H9 (cell line): ENCODE measurements at regions not wholly inside any gene's neighbourhood (a gene's known extent, or its start where the extent isn't known, plus 50 kb on each side); places are given as distances from the start of the nearest gene placed in this dataset.

Source experiments
- DNase-seq: peaks from one replicate; pipeline ENCODE4 v3.0.0-alpha.2; 2017
- H2AFZ ChIP-seq: one replicate; pipeline ENCODE4 v1.6.1; 2013; ENCODE audit warnings: mild to moderate bottlenecking, low read length, control low read depth, moderate library complexity
- H2AK5ac ChIP-seq: 2 replicates; pipeline ENCODE4 v1.6.1; 2013; ENCODE audit warnings: low read length, control low read depth, mixed read lengths; ENCODE audit not compliant: insufficient read length
- H2BK120ac ChIP-seq: one replicate; pipeline ENCODE4 v1.6.1; 2013; ENCODE audit warnings: low read depth, mild to moderate bottlenecking, low read length, control low read depth, inconsistent platforms; ENCODE audit not compliant: poor library complexity, severe bottlenecking
- H2BK12ac ChIP-seq: 2 replicates; pipeline ENCODE4 v1.6.1; 2013; ENCODE audit warnings: low read length, control low read depth, mixed read lengths, low read depth; ENCODE audit not compliant: insufficient read length
- H2BK15ac ChIP-seq: 2 replicates; pipeline ENCODE4 v1.6.1; 2013; ENCODE audit warnings: low read depth, low read length, control low read depth
- H2BK20ac ChIP-seq: one replicate; pipeline ENCODE4 v1.6.1; 2013; ENCODE audit warnings: low read depth, mild to moderate bottlenecking, low read length, control low read depth, inconsistent platforms; ENCODE audit not compliant: poor library complexity, severe bottlenecking
- H2BK5ac ChIP-seq: 2 replicates; pipeline ENCODE4 v1.6.1; 2013; ENCODE audit warnings: low read length, control low read depth, mixed read lengths; ENCODE audit not compliant: insufficient read length
- H3K14ac ChIP-seq: 2 replicates; pipeline ENCODE4 v1.6.1; 2013; ENCODE audit warnings: low read length, control low read depth; ENCODE audit not compliant: insufficient read depth
- H3K18ac ChIP-seq: 2 replicates; pipeline ENCODE4 v1.6.1; 2013; ENCODE audit warnings: low read depth, mild to moderate bottlenecking, mixed read lengths, low read length, control low read depth; ENCODE audit not compliant: insufficient read length
- H3K23ac ChIP-seq: 2 replicates; pipeline ENCODE4 v1.6.1; 2013; ENCODE audit warnings: low read length, control low read depth, mixed read lengths, low read depth; ENCODE audit not compliant: insufficient read length
- H3K23me2 ChIP-seq: 2 replicates; pipeline ENCODE4 v1.6.1; 2013; ENCODE audit warnings: low read depth, mild to moderate bottlenecking, mixed read lengths, low read length, control low read depth; ENCODE audit not compliant: insufficient read length, poor library complexity, severe bottlenecking
- H3K27ac ChIP-seq: 2 replicates; pipeline ENCODE4 v1.5.1; 2013; ENCODE audit warnings: low read length, control low read depth, mixed read lengths, low read depth; ENCODE audit not compliant: insufficient read length
- H3K27me3 ChIP-seq: 2 replicates; pipeline ENCODE4 v1.6.1; 2013; ENCODE audit warnings: low read length, control low read depth, inconsistent platforms; ENCODE audit not compliant: insufficient read depth
- H3K4ac ChIP-seq: 2 replicates; pipeline ENCODE4 v1.6.1; 2013; ENCODE audit warnings: low read depth, mild to moderate bottlenecking, control low read depth, inconsistent platforms, low read length, moderate library complexity
- H3K4me1 ChIP-seq: 2 replicates; pipeline ENCODE4 v1.6.1; 2013; ENCODE audit warnings: low read length, control low read depth, inconsistent platforms; ENCODE audit not compliant: insufficient read depth
- H3K4me2 ChIP-seq: 2 replicates; pipeline ENCODE4 v1.6.1; 2013; ENCODE audit warnings: low read length, control low read depth, mixed read lengths; ENCODE audit not compliant: insufficient read length, insufficient read depth
- H3K56ac ChIP-seq: 2 replicates; pipeline ENCODE4 v1.6.1; 2013; ENCODE audit warnings: low read depth, mild to moderate bottlenecking, mixed read lengths, low read length, control low read depth; ENCODE audit not compliant: insufficient read length
- H3K79me1 ChIP-seq: 2 replicates; pipeline ENCODE4 v1.6.1; 2013; ENCODE audit warnings: low read depth, mild to moderate bottlenecking, moderate library complexity, low read length, control low read depth, inconsistent platforms; ENCODE audit not compliant: insufficient read depth, poor library complexity, severe bottlenecking
- H3K79me2 ChIP-seq: 2 replicates; pipeline ENCODE4 v1.6.1; 2013; ENCODE audit warnings: low read length, control low read depth, inconsistent platforms; ENCODE audit not compliant: insufficient read depth
- H3K9ac ChIP-seq: 2 replicates; pipeline ENCODE4 v1.6.1; 2013; ENCODE audit warnings: low read length, control low read depth, mixed read lengths; ENCODE audit not compliant: insufficient read length; ENCODE audit errors: extremely low read depth
- H3K9me3 ChIP-seq: one replicate; pipeline ENCODE4 v1.6.1; 2013; ENCODE audit warnings: low read depth, low read length, inconsistent platforms; ENCODE audit not compliant: control insufficient read depth
- H3T11ph ChIP-seq: one replicate; pipeline ENCODE4 v1.6.1; 2013; ENCODE audit warnings: mild to moderate bottlenecking, low read length, control low read depth, inconsistent platforms
- H4K20me1 ChIP-seq: one replicate; pipeline ENCODE4 v1.6.1; 2013; ENCODE audit not compliant: control insufficient read depth, insufficient read length, insufficient read depth
- H4K5ac ChIP-seq: 2 replicates; pipeline ENCODE4 v1.6.1; 2013; ENCODE audit warnings: low read depth, mild to moderate bottlenecking, mixed read lengths, low read length, control low read depth; ENCODE audit not compliant: insufficient read length
- H4K8ac ChIP-seq: replicated peaks from 2 replicates; pipeline ENCODE4 v1.6.1; 2013; ENCODE audit warnings: low read length, control low read depth, mixed read lengths, low read depth; ENCODE audit not compliant: insufficient read length
- H4K91ac ChIP-seq: 2 replicates; pipeline ENCODE4 v1.6.1; 2013; ENCODE audit warnings: low read depth, mild to moderate bottlenecking, moderate library complexity, mixed read lengths, low read length, control low read depth; ENCODE audit not compliant: insufficient read length
- H3K27ac Mint-ChIP-seq, 3 experiments: 2 replicates in 2 of 3; 3 replicates in 1 of 3; pipeline ENCODE4 v1.8.0; 2020 to 2021; ENCODE audit warnings: mixed read lengths in 3 of 3, mild to moderate bottlenecking in 1 of 3, moderate library complexity in 1 of 3
- H3K27me3 Mint-ChIP-seq: 2 replicates; pipeline ENCODE4 v1.8.0; 2021; ENCODE audit warnings: low read depth, mild to moderate bottlenecking, moderate library complexity, mixed read lengths
- H3K36me3 Mint-ChIP-seq, 3 experiments: 2 replicates in 2 of 3; 3 replicates in 1 of 3; pipeline ENCODE4 v1.8.0; 2020 to 2021; ENCODE audit warnings: low read depth in 3 of 3, mixed read lengths in 3 of 3; ENCODE audit not compliant: insufficient read depth in 1 of 3
- H3K4me1 Mint-ChIP-seq, 2 experiments: 2 replicates each; pipeline ENCODE4 v1.8.0; 2020; ENCODE audit warnings: mixed read lengths in 2 of 2
- H3K4me3 Mint-ChIP-seq, 2 experiments: 2 replicates in 1 of 2; 3 replicates in 1 of 2; pipeline ENCODE4 v1.8.0; 2020 to 2021; ENCODE audit warnings: mild to moderate bottlenecking in 2 of 2, mixed read lengths in 2 of 2, moderate library complexity in 1 of 2
- H3K9me3 Mint-ChIP-seq, 2 experiments: 2 replicates in 1 of 2; 3 replicates in 1 of 2; pipeline ENCODE4 v1.8.0; 2020; ENCODE audit warnings: mild to moderate bottlenecking in 2 of 2, mixed read lengths in 2 of 2, moderate library complexity in 1 of 2
- CTCF ChIP-seq: fragments of 200-600 bp; sonication (generic); conservative IDR thresholded peaks from 3 replicates; pipeline ENCODE4 v1.8.0; 2021; ENCODE audit warnings: antibody characterized with exemption, mild to moderate bottlenecking
- whole genome bisulfite sequencing: extraction: QIAGEN DNeasy Blood & Tissue Kit; methylation state at CpG from one replicate; pipeline ENCODE4 v1.1.7; 2013; ENCODE audit warnings: missing lambda C conversion rate, low lambda C conversion rate, mixed read lengths; ENCODE audit not compliant: insufficient read length; ENCODE audit errors: extremely low coverage; 5-methylcytosine and 5-hydroxymethylcytosine counted together

GRCh38 chr4:110853242-110853641 lies 230.4 kb upstream of the PITX2 start:
- H3K18ac ChIP-seq = no peak overlapping the region
- H3K27me3 Mint-ChIP-seq = peaks cover 10% of the 10 kb centered on the region
- H3T11ph ChIP-seq = no peak overlapping the region
- no peak overlapping the region for H4K8ac ChIP-seq
- H3K27me3 ChIP-seq = no peaks in the 10 kb centered on the region
- no peak overlapping the region for H4K91ac ChIP-seq
- no peak overlapping the region for H3K4me3 Mint-ChIP-seq
- H3K79me2 ChIP-seq = no peaks in the 10 kb centered on the region
- no peak overlapping the region for H2BK15ac ChIP-seq
- no peak overlapping the region for H3K4me2 ChIP-seq
- no peak for TF ChIP-seq CTCF
- no peak overlapping the region for H2AFZ ChIP-seq
- no peaks in the 10 kb centered on the region for H3K23me2 ChIP-seq
- H3K79me1 ChIP-seq = no peaks in the 10 kb centered on the region
- no peaks in the 10 kb centered on the region for H3K36me3 Mint-ChIP-seq
- H3K14ac ChIP-seq = no peak overlapping the region
- H3K56ac ChIP-seq = no peak overlapping the region
- no peaks in the 10 kb centered on the region for H4K20me1 ChIP-seq
- no peak overlapping the region for H2BK5ac ChIP-seq
- no peak overlapping the region for H2AK5ac ChIP-seq
- no peak overlapping the region for H2BK120ac ChIP-seq
- H3K4ac ChIP-seq = no peak overlapping the region
- no peaks in the 10 kb centered on the region for H3K9me3 ChIP-seq
- peaks cover 0 to 6% of the 10 kb centered on the region in 2 experiments; a peak in 2 of 4 replicates for H3K4me1 Mint-ChIP-seq
- no peak overlapping the region for H3K9ac ChIP-seq
- H3K23ac ChIP-seq = no peak overlapping the region
- DNase-seq = no peak
- no peak overlapping the region for H2BK20ac ChIP-seq
- WGBS = no CpG with 5 or more reads among the region's 5 CpGs
- H3K27ac ChIP-seq = no peak overlapping the region
- no peak overlapping the region for H4K5ac ChIP-seq
- no peaks in the 10 kb centered on the region for H3K9me3 Mint-ChIP-seq
- no peak overlapping the region for H3K27ac Mint-ChIP-seq
- no peaks in the 10 kb centered on the region for H3K4me1 ChIP-seq
- H2BK12ac ChIP-seq = no peak overlapping the region
